ENCODE measurements at regions not wholly inside any gene's neighbourhood (a gene's known extent, or its start where the extent isn't known, plus 50 kb on each side); places are given as distances from the start of the nearest gene placed in this dataset.

GRCh38 chr4:63566658-63567057, 842.6 kb downstream of the TECRL start:
- H3K27me3 ChIP-seq: no peaks in the 10 kb centered on the region
- no peak for DNase-seq
- TF ChIP-seq POLR2A (IDR thresholded peaks at IDR 0.05) (no peak), CTCF (IDR thresholded peaks at IDR 0.05) (no peak)
- H3K4me1 ChIP-seq (ENCODE audit: insufficient read depth): no peaks in the 10 kb centered on the region
- H3K4me3 ChIP-seq: no peak overlapping the region
- no peak overlapping the region for H3K27ac ChIP-seq
- no peaks in the 10 kb centered on the region for H3K36me3 ChIP-seq
- intact Hi-C loops (cut with DNase I): no loop called here
- WGBS, 3 donors: 66 to 76% (median 70%) methylated on average over 2 of the region's 2 CpGs
- no peaks in the 10 kb centered on the region for H3K9me3 ChIP-seq

- Histone ChIP-seq H3K27me3 (no peaks in the 10 kb centered on the region), H3K27ac (no peak overlapping the region), H3K36me3 (no peaks in the 10 kb centered on the region), H3K4me1 (ENCODE audit: insufficient read depth) (no peaks in the 10 kb centered on the region), H3K9me3 (no peaks in the 10 kb centered on the region), H3K4me3 (no peak overlapping the region)
- WGBS, 3 donors: 68 to 71% (median 69%) methylated on average over 4 of the region's 4 CpGs
- DNase-seq: no peak
- intact Hi-C loops (cut with DNase I): no loop called here
- TF ChIP-seq EP300 (IDR thresholded peaks at IDR 0.05) (no peak), CTCF (IDR thresholded peaks at IDR 0.05) (no peak), POLR2A (IDR thresholded peaks at IDR 0.05) (no peak)
Observed at GRCh38 chr4:63563288-63564014, 845.8 kb downstream of the TECRL start.

GRCh38 chr4:63558709-63559108, 850.5 kb downstream of the TECRL start:
- TF ChIP-seq CTCF (IDR thresholded peaks at IDR 0.05) (no peak), POLR2A (IDR thresholded peaks at IDR 0.05) (no peak), EP300 (IDR thresholded peaks at IDR 0.05) (no peak)
- DNase-seq: no peak
- Histone ChIP-seq H3K27me3 (no peaks in the 10 kb centered on the region), H3K27ac (no peak overlapping the region), H3K9me3 (no peaks in the 10 kb centered on the region), H3K36me3 (no peaks in the 10 kb centered on the region), H3K4me3 (no peak overlapping the region), H3K4me1 (ENCODE audit: insufficient read depth) (no peaks in the 10 kb centered on the region)
- intact Hi-C loops (cut with DNase I): no loop called here

GRCh38 chr4:63556332-63556731, 852.9 kb downstream of the TECRL start:
- H3K36me3 ChIP-seq: no peaks in the 10 kb centered on the region
- no peaks in the 10 kb centered on the region for H3K27me3 ChIP-seq
- 72 to 81% (median 73%) methylated on average over 4 of the region's 4 CpGs for WGBS, 3 donors
- no peak overlapping the region for H3K27ac ChIP-seq
- intact Hi-C loops (cut with DNase I): no loop called here
- H3K4me1 ChIP-seq (ENCODE audit: insufficient read depth): no peaks in the 10 kb centered on the region
- TF ChIP-seq POLR2A (IDR thresholded peaks at IDR 0.05): no peak
- TF ChIP-seq CTCF (IDR thresholded peaks at IDR 0.05): no peak
- TF ChIP-seq EP300 (IDR thresholded peaks at IDR 0.05): no peak
- no peaks in the 10 kb centered on the region for H3K9me3 ChIP-seq
- no peak for DNase-seq
- H3K4me3 ChIP-seq: no peak overlapping the region

Measured in ovary (tissue), 7 donors.